Hematopoietic multipotent progenitor cell treated with erythropoietin and hydrocortisone succinate and interleukin-3 and kit ligand, for 4 days (in vitro differentiated cells): ENCODE measurements at regions not wholly inside any gene's neighbourhood (a gene's known extent, or its start where the extent isn't known, plus 50 kb on each side); places are given as distances from the start of the nearest gene placed in this dataset.
"Not testable (repeated sequence)": the region's sequence is repeated elsewhere in the genome, so short reads cannot be mapped to it uniquely, and the experiment has no call there.

Source experiments
- DNase-seq: peaks from one replicate; pipeline ENCODE4 v3.0.0-alpha.2; 2015

DNA sequence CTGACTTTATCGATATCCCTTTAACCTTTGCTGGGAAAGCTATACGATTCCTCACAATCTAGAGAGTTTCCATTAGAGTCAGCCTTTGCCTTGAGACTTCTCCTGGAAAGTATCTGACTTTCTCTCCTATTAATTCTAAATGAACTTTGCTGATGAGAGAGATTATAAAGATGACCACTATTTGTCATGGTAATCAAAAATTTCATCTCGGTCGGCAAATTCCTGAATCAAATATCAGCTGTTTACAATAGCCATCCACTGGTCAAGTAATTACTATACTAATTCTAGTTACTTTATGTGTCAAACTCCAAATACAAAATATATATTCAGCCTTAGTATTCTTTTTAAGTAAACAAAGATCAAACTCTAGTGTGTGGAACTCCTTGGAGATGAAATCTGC, 164.4 kb upstream of the ITGA1 start:
- no peak for DNase-seq

DNA sequence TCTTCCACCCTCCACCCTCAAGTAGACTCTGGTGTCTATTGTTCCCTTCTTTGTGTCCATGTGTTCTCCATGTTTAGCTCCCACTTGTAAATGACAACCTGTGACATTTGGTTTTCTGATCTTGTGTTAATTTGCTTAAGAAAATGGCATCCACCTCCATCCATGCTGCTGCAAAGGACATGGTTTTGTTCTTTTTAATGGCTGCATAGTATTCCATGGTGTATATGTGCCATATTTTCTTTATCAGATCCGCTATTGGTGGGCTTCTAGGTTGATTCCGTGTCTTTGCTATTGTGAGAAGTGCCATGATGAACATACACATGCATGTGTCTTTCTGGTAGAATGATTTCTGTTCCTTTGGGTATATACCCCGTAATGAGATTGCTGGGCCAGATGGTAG, 163.4 kb upstream of the ITGA1 start:
- DNase-seq, result no peak

DNA sequence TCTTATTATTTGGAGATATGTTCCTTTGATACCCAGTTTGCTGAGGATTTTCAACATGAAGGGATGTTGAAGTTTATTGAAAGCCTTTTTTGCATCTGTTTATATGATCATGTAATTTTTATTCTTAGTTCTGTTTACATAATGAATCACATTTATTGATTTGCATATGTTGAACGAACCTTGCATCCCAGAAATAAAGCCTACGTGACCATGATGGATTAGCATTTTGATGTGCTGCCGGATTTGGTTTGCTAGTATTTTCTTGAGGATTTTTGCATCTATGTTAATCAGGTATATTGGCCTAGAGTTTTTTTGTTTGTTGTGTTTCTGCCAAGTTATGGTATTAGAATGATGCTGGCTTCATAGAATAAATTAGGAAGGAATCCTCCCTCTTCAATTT, 161.4 kb upstream of the ITGA1 start:
- DNase-seq, result no peak

DNA sequence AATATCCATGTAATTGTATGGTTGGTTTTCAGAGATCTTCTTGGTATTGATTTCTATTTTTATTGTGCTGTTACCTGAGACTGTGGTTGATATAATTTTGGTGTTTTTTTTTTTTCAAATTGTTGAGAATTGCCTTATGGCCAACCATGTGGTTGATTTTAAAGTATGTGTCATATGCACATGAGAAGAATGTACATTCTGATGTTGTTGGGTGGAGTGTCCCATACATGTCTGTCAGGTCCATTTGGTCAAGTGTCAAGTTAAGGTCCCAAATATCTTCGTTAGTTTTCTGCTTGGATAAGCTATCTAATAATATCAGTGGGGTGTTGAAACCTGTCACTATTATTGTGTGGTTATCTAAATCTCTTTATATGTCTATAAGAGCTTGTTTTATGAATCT, 160.0 kb upstream of the ITGA1 start:
- no peak for DNase-seq

DNA sequence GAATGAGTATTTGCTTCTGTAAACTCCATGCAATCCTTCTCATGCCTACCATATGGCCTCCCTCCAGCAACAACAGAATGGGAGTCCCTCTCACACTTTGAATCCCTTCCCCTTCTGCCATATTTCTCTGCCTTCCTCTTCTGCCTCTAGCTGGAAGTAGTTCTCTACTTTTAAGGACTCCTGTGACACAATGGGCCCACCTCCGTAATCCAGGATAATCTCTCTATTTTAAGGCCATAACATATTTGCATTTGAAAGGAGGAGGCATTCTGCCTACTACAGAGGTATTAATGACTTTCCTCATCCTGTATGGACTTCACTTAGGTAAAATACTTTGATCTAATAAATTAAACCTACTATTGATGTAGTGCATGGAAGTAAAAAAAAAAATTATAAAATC, 155.4 kb upstream of the ITGA1 start:
- no peak for DNase-seq

DNA sequence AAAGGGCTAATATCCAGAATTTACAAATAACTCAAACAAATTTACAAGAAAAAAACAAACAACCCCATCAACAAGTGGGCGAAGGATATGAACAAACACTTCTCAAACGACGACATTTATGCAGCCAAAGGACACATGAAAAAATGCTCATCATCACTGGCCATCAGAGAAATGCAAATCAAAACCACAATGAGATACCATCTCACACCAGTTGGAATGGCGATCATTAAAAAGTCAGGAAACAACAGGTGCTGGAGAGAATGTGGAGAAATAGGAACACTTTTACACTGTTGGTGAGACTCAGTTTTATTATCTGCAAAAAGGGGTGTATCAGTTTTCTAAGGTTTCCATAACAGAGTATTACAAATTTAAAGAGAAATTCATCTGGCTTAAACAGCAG, 153.5 kb upstream of the ITGA1 start:
- DNase-seq, result not testable (repeated sequence)

DNA sequence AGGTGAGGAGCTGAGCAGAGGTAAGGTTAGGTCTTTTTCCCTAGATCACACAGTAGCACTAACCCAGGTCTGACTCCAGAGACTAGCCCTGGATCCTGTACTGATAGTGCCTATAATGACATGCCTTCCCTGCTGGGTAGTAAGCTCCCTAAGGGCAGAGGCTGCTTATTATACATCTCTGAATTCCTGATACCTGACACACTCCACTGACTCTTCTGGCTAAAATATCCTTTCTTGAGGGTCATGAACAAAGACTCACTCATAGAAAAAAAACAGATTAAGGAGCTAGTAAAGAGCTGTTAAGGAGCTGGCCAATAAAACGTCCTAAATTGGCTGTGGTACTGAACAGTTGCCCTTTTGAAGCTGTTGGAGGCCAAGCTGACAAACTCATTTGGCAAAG, 149.0 kb upstream of the ITGA1 start:
- DNase-seq, result no peak

DNA sequence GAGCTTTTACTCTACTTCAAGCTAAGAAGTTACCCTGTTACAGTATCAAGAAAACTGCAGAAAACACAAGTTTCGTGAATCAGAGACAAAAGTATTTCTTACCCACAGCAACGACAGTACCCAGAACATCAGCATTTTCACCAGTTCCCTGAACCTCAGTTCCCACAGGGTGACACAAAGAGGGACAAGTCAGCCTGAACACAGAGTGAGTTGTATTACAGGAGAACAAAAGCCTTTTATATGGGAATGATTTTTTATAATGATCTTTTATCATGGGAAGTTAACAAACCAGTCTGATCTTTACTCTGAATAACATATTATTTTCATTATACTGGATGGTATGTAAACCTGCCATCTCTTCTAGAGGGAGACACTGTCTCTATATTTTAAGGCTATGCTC, 139.0 kb upstream of the ITGA1 start:
- DNase-seq, result no peak

DNA sequence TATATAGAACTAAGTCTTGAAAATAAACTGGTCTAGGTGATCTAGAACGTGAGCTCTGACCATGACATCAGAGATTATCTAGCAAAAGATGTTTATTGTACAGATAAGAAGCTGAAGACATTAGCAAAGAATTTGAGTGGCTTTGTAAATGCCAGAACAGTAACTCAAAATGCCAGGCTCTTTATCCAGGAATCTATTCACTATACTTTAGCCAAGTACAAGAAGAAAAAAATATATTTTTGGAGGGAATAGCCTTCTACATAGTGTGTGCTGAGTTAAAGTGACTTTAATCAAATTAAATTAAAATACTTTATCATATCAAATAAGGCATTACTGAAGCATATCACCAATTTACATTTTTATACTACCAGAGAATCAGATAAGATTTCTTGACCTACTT, 132.6 kb upstream of the ITGA1 start:
- no peak for DNase-seq

DNA sequence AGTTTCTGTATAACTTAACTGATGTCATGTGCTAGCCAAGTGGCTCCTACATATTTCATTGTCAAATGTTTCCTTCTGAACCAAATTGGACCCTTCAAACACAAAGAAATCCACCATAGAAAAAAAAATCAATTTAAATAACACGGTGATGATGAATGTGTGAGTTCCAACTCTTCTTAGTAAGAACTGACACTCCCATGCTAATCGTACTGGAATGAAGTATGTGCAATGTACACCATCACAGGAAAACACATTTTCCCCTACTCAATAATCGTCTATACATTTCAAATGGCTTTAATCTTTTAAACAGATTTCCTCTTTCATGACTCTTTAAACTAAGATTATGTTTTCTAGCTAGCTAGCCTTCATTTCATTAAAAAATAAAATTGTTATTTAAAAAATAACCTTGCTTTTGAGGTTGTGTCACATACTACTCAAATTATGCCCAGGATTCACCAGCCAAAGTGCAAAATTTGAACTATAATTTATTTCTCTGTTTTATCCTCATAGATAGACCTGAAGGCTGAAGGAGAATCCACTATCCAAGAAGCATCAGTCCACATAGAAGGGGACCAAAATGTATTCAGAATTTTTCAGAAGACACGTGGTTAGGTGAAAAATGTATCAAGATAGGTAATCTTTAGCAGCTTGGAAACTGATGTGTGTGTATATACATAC, 131.0 kb upstream of the ITGA1 start:
- DNase-seq, result no peak

DNA sequence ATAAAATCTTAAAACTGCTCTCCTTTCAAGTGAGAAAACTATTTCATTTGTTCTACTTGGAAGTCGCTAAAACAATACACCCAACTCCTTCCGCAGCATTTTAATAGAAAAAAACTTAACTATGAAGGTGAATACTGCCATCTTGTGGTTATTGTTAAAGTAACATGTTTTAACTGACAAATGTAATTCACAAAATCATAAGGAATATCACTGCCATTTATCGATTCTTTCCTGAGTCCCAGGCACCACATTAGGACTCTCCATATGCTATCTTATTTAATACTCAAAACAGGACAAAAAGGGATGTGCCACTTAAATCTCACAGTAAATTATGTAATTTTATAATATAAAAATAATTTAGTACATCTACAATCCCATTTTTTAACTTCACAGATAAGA, 130.5 kb upstream of the ITGA1 start:
- peak; percentile 76 for DNase-seq

DNA sequence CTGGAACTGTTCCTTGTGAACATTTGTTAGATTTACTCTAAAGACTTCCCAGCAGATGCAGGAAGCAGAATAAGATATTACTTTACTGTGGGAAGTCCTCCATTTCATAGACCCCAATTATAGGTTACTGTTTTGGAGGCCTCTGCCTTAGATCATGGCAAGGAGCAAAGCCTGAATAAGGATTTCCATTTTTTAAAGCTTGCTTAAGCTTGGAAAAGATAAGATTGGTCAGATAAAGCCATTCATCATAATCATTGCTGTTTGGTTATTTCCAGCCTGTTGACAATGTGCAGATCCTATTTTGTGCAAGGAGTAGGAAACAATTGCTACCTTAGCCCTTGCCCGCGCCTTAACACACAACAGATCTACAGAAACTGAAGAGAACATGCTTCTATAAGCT, 129.5 kb upstream of the ITGA1 start:
- DNase-seq, result no peak

DNA sequence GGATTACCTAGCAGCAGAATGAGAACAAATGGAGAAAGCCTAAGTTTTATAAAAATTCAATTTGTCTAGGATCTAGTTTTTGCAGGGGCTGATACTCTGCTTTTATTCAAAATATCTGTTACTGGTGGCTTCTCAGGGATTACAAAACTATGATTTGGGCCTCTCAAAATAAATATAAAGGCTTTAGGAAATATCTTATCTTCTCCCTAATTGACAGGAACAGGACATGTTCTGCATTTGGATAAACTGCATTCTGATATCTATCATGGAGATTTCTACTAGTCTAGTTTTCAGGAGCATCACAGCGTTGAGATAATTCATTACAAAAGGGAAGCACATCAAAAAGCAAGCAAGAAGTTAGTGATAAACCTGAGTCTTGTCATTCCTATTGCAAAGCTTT, 127.1 kb upstream of the ITGA1 start:
- no peak for DNase-seq

DNA sequence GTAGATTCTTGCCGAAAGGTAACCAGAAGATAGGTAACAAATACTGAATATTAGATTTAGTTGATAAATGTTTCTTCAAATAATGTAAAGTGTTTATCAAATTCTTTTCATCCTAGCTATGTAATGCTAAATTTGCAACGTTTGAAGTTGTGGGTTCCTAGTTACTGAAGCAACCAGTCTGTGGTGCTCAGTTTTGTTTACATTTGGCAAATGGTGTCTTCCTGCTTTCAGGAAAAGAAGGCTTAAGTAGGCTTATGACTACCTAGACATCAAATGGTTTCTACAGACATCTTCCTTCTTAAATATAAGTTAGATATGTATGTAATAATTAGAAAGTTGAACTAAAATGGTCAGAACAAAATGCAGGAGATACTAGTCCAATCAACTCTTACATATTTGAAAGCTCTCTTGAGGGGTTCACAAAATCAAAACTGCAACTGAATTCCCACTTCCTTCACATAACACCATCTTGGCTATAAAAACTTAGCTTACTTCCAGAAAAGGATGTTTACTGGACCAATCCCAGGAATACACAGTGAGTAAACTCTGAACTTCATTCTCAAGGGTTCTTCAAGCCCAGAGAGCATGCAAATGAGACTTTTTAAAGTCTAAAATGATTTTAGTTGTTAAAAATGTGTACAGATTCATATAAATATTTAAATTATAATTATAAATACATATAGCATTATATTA, 125.7 kb upstream of the ITGA1 start:
- DNase-seq, result no peak

DNA sequence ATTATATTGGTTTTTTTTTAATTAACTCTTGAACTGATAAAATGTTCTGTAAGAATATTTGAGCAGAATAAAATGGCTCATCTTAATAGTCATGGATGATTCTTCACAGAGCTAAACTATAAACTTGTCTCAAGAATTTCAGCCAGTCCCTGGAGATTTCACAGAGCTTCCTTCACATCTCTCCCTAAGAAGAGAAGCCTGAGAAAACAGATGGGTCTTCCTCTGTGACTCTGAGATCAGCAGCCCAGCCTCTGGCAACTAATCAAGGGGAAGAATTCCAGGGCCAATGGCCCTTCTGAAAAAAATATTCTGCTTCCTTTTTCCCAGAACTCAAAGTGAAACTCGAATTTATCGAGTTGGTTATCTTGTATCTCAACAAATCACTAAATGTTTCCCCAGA, 122.2 kb upstream of the ITGA1 start:
- no peak for DNase-seq

DNA sequence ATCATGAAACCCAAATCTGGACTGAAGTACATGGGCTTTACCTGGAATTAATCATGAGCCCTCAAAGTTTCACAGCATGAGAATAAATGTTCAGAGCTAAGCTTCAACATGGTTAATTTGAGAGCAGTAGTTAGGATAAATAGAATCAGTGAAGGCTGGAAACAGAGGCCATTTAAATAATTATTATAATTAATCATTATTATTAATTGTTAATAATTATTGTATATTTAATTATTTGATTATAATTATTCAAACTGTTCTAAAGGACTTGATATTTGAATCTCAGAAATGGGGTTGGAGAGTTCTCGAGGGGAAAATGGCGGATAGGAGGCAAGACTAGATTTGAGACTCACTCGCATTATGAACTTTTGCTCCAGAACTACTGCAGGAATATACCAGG, 119.6 kb upstream of the ITGA1 start:
- no peak for DNase-seq

DNA sequence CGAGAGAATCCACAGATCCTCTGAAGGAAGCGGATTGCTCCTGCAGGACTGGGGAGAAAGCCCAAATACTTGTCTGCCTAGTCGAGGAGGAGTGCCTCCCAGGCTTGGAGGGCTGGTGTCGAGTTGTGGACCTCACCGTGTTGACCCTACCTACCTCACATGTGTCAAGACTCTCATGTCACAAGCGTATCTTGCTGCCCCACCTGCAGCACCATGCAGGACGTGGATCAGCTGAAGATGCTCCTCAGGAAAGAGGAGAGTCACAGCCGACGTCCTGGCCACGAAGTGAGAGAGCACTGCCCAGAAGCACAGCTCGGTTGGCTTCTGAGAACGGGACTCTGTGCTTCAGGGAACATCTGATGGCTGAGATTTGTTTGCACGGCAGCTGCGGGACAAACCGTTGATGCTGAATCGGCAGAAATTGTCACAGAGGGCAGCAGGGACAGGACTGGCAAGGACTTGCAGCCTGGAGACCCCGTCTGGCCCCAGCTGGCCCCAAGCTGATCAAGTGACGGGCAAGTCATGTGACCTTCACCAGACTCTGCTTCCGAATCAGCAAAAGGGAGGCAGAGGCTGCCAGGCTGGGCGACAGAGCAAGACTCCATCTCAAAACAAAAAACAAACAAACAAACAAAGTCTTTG, 119.1 kb upstream of the ITGA1 start:
- no peak for DNase-seq

DNA sequence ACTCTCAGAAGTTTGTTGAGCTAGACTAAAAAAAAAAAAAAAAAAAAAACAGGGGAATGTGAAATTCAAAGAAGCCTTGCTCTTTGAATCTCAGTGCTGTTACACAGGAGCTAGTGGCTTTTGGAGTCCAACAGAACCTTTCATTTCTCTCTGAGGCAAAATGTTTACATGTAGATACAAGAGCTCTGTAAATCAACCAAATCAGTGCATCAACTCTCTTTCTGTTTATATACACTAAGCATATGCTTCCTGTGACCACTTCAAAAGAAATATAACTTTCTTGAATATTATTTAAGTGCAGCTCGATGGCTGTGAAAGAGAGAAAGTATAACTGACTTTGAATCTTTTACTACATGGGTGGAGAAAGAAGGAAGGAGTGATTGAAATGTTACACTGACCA, 115.3 kb upstream of the ITGA1 start:
- no peak for DNase-seq

DNA sequence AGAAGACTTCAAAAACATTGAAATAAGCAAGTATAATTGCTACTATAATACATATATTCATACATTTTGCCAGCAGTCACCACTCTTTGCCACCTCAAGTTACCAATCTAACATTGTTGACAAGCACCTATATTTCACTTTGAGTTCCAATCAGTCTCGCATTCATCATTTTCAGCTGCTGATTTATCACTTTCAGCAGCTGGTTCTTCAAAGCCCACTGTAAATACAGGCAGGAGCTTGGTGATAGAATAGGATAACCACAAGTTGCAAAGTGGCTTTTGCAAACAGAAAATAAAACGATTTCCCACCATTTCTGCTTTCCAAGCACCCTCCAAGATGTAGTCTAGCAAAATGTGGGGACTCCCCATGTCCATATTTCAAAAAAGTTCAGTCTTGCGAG, 114.2 kb upstream of the ITGA1 start:
- no peak for DNase-seq

DNA sequence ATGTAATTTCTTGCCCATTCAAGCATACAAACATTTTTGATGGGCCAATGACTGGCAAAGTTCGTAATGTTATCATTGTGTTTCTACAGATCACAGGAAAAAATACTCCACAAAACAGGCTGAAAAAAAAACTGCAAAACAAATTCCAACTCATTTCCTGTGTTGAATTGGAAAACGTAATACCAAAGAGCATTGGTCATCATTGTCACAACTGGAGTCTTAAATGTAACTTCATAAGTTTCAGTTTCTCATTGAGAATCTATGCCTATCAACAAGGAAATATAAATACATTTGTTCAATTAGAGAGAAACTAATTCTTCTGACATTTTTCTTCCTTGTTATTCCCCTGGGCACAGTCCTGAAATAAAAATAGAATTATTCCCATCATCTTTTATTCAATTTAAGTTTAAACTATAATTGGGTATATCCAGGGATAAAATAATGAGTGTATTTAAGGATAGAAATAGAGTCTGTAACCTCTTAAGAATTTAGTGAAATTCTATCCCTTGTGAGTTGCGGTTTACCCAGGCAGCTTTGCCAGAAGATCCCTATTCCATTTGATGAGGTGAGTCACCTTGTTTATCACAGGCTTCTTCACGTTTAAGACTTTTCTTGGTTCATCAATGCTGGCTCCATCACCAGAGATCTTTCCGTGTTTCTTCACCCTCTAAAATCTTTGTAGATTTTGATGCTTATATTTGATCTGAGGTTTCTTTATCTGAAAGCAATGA, 112.7 kb upstream of the ITGA1 start:
- DNase-seq, result no peak

DNA sequence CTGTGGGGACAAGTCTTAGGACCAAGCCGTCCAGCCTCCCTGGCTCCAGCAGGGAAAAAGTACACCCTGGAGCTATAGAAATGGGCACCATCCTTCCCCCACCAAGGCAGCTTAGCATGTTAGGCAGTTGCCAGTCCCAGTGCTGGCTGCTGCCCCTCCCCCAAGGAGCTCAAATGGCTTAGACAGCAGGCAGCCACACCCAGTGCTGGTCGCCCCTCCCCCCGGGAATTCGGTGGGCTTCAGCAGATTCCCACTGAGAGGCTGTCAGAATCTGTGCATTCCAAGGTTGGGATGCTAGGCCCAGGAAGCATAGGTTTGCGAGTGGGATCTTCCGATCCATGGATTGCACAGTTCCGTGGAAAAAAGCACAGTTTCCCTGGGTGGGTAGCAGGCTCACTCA, 105.2 kb upstream of the ITGA1 start:
- DNase-seq, result no peak

DNA sequence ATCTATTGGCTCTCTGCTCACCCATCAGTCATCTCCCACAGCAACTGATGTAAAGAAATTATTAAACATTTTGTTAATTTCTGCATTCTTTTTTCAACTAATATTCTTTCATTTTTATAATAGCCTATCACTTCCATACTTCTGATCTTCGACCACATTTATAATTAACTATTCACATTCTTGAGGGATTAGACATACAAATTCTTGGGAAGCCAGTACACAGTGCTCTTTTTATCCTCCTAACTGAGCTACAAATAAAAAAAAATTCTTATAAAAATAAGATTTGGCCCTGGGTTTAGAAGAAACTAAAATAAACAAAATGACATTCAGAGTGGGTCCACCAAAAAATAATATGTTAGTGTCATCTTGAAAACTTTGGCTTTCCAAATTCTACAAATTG, 103.7 kb upstream of the ITGA1 start:
- DNase-seq, result no peak

DNA sequence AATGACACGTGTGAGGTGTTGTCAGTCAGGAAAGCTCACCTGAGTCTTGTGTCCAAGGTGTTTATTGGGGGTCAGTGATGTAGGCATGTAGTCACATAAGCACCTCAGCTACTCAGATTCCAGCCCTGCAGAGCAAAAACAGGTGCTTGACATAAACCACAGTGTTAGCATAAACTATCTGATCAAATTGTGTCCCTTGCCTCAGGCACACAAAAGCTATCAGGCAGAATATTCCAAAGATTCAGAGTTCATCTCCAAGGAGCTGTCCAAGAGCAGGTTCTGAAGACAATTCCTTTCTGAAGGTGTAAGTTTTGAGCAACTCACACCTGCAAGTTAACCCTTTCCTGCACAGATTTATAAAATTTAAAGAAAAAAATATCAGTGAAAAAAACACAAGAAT, 102.2 kb upstream of the ITGA1 start:
- DNase-seq, result no peak

DNA sequence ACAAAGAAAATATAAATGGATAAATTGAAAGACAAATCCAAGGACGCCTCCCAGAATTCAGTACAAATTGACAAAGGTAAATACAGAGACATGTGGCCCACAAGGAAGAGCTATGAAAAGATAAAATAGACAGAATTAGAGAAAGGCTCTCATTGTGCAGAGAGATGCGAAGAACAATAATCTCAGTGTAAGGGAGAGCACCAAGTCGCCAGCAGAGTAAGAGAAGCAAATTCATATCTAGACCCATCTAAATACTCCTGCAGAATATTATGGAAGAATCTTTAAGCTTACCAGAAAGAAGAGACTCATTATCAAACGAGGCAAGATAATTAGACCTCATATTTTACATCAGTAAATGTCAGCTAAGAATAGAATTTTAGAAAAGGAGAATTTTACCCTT, 101.7 kb upstream of the ITGA1 start:
- no peak for DNase-seq
